Neuronal stem cell (in vitro differentiated cells): ENCODE measurements at regions not wholly inside any gene's neighbourhood (a gene's known extent, or its start where the extent isn't known, plus 50 kb on each side); places are given as distances from the start of the nearest gene placed in this dataset.

Experiments used
- DNase-seq: peaks from one replicate; pipeline ENCODE4 v3.0.0-alpha.2; 2013; ENCODE audit warnings: low spot score
- H2AFZ ChIP-seq: one replicate; pipeline ENCODE4 v1.6.1; 2013; ENCODE audit warnings: mild to moderate bottlenecking, low read length, inconsistent platforms
- H2AK5ac ChIP-seq: 2 replicates; pipeline ENCODE4 v1.6.1; 2013; ENCODE audit warnings: low read depth, mild to moderate bottlenecking, inconsistent platforms, low read length, moderate library complexity, mixed read lengths
- H2BK120ac ChIP-seq: 2 replicates; pipeline ENCODE4 v1.6.1; 2013; ENCODE audit warnings: low read depth, mild to moderate bottlenecking, inconsistent platforms, low read length, moderate library complexity, mixed read lengths
- H2BK12ac ChIP-seq: one replicate; pipeline ENCODE4 v1.6.1; 2013; ENCODE audit warnings: low read length, inconsistent platforms
- H2BK15ac ChIP-seq: 2 replicates; pipeline ENCODE4 v1.6.1; 2013; ENCODE audit warnings: mild to moderate bottlenecking, low read length, inconsistent platforms, mixed read lengths
- H2BK5ac ChIP-seq: one replicate; pipeline ENCODE4 v1.6.1; 2013; ENCODE audit warnings: inconsistent platforms, mild to moderate bottlenecking, low read length, moderate library complexity
- H3K14ac ChIP-seq: one replicate; pipeline ENCODE4 v1.6.1; 2013; ENCODE audit warnings: low read length, inconsistent platforms
- H3K18ac ChIP-seq: 2 replicates; pipeline ENCODE4 v1.6.1; 2013; ENCODE audit warnings: low read length, inconsistent platforms
- H3K23ac ChIP-seq: 2 replicates; pipeline ENCODE4 v1.6.1; 2013; ENCODE audit warnings: low read depth, mild to moderate bottlenecking, mixed read lengths, low read length, inconsistent platforms; ENCODE audit not compliant: poor library complexity
- H3K27ac ChIP-seq: replicated peaks from 3 replicates; pipeline ENCODE4 v1.5.1; 2013; ENCODE audit warnings: low read length, inconsistent platforms
- H3K27me3 ChIP-seq, 3 experiments: 2 replicates each; pipeline ENCODE4 v1.6.1; 2013; ENCODE audit warnings: low read length in 3 of 3, mild to moderate bottlenecking in 2 of 3, inconsistent platforms in 1 of 3, low read depth in 1 of 3, mixed read lengths in 1 of 3, moderate library complexity in 1 of 3; ENCODE audit not compliant: control insufficient read depth in 3 of 3, insufficient read depth in 3 of 3
- H3K36me3 ChIP-seq, 2 donors: replicated peaks in 1 of 2; 2 replicates each; pipeline ENCODE4 v1.6.1; 2013; ENCODE audit warnings: low read length in 2 of 2; ENCODE audit not compliant: control insufficient read depth in 2 of 2, insufficient read depth in 2 of 2
- H3K4ac ChIP-seq: 2 replicates; pipeline ENCODE4 v1.6.1; 2013; ENCODE audit warnings: inconsistent platforms, mild to moderate bottlenecking, low read length, moderate library complexity
- H3K4me1 ChIP-seq, 2 donors: 1 replicate in 1 of 2; 2 replicates in 1 of 2; pipeline ENCODE4 v1.6.1; 2013; ENCODE audit warnings: low read length in 2 of 2, low read depth in 1 of 2; ENCODE audit not compliant: control insufficient read depth in 2 of 2, insufficient read depth in 1 of 2
- H3K4me2 ChIP-seq: one replicate; pipeline ENCODE4 v1.6.1; 2013; ENCODE audit warnings: mild to moderate bottlenecking, low read length, inconsistent platforms; ENCODE audit not compliant: insufficient read depth, poor library complexity, severe bottlenecking
- H3K4me3 ChIP-seq, 2 donors: 2 replicates each; pipeline ENCODE4 v1.5.1; 2013; ENCODE audit warnings: low read length in 2 of 2, mild to moderate bottlenecking in 2 of 2, inconsistent platforms in 1 of 2, moderate library complexity in 1 of 2
- H3K79me1 ChIP-seq: one replicate; pipeline ENCODE4 v1.6.1; 2013; ENCODE audit warnings: low read depth, mild to moderate bottlenecking, inconsistent platforms, low read length, moderate library complexity
- H3K9ac ChIP-seq: one replicate; pipeline ENCODE4 v1.6.1; 2013; ENCODE audit warnings: mild to moderate bottlenecking, low read depth, low read length, inconsistent platforms; ENCODE audit not compliant: poor library complexity
- H3K9me3 ChIP-seq, 2 donors: replicated peaks in 1 of 2; 2 replicates each; pipeline versions ENCODE3 to v1.6.1; 2013; ENCODE audit warnings: low read length in 2 of 2, mild to moderate bottlenecking in 2 of 2, inconsistent platforms in 1 of 2, low read depth in 1 of 2, mixed read lengths in 1 of 2, moderate library complexity in 1 of 2; ENCODE audit not compliant: control insufficient read depth in 2 of 2, insufficient read depth in 1 of 2
- H4K8ac ChIP-seq: one replicate; pipeline ENCODE4 v1.6.1; 2013; ENCODE audit warnings: low read depth, mild to moderate bottlenecking, inconsistent platforms, low read length, moderate library complexity
- H4K91ac ChIP-seq: one replicate; pipeline ENCODE4 v1.6.1; 2013; ENCODE audit warnings: low read length, low read depth, mild to moderate bottlenecking, inconsistent platforms; ENCODE audit not compliant: poor library complexity
- WGBS, 2 donors: extraction: QIAGEN DNeasy Blood & Tissue Kit; methylation state at CpG; one replicate each; pipeline ENCODE4 v1.1.7; 2013; ENCODE audit warnings: missing lambda C conversion rate in 2 of 2, mixed read lengths in 1 of 2; ENCODE audit not compliant: insufficient read length in 2 of 2, insufficient replicate concordance in 1 of 2; ENCODE audit errors: extremely low coverage in 2 of 2; 5-methylcytosine and 5-hydroxymethylcytosine counted together

DNA sequence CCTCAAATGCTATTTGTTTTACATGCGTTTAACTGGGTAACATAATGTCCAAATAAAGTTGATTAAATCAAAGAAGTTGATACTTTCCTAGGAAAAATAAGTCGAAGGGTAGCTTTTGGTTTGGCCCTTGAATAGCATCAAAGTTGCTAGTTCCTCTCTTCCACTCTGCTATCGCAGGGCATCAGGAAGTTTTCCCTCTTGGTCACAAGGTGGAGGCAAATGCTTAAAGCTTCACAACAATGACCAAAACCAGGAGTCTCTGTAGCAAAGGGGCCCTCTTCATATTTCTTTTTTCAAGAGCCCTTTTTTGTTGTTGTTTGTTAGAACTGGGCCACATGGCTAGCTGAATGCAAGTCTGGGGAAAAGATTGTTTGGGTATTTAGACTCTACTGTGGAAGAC lies 668.4 kb downstream of the KCNT2 start:
- peak; percentile 14 for DNase-seq
- Histone ChIP-seq H4K91ac (no peak overlapping the region), H4K8ac (no peak overlapping the region), H3K4me3 (no peak overlapping the region), H3K4me2 (no peak overlapping the region), H3K36me3 (no peaks in the 10 kb centered on the region), H3K27me3 (no peaks in the 10 kb centered on the region), H3K4me1 (no peaks in the 10 kb centered on the region), H3K14ac (no peak overlapping the region), H3K27ac (no peak overlapping the region), H2AFZ (peak overlapping the region; percentile 71), H2BK5ac (no peak overlapping the region), H3K23ac (no peak overlapping the region), H2BK15ac (no peak overlapping the region), H3K4ac (no peak overlapping the region), H3K79me1 (no peaks in the 10 kb centered on the region), H3K9ac (no peak overlapping the region), H2AK5ac (no peak overlapping the region), H3K9me3 (no peaks in the 10 kb centered on the region), H3K18ac (no peak overlapping the region), H2BK12ac (no peak overlapping the region), H2BK120ac (no peak overlapping the region)
- WGBS, 2 donors: no CpG with 5 or more reads among the region's 3 CpGs

DNA sequence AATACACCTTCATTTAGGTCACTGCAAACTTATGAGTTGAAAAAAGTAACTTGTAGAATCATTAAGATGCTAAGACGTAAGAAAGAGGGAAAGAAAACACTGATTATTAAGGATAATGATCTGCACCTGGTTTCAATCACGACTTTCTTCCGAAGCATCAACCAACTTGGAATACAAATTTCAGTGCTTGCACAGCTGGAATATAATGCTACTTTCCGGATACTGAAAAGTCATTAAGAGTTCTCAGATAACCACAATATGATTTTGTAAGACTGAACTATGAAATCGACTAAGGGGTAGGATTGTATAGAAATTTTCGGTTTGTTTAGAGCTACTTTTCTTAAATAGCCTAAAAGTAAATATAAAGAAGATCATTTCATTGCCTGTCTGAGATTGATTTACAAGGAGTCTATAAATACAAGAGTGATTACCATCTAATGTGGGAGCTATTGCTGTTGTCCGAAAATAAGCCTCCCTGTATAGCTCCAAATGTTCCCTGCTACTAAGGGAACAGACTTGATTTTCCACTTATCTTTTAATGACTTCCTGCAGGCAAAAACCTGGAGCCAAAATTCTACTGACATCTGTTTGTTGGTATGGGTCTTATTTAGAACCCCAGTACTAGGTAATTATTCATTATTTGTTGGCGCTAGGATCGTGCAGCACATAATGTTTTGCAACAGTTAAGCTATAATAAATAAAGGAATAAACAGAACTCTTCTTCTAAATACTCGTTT lies 673.3 kb downstream of the KCNT2 start:
- no peaks in the 10 kb centered on the region for H3K4me1 ChIP-seq
- no peak overlapping the region for H2AK5ac ChIP-seq
- no peak overlapping the region for H3K18ac ChIP-seq
- DNase-seq: no peak
- WGBS, 2 donors: no CpG with 5 or more reads among the region's 10 CpGs
- no peaks in the 10 kb centered on the region for H3K36me3 ChIP-seq
- no peak overlapping the region for H2AFZ ChIP-seq
- no peaks in the 10 kb centered on the region for H3K79me1 ChIP-seq
- no peak overlapping the region for H2BK120ac ChIP-seq
- H3K23ac ChIP-seq: no peak overlapping the region
- H3K27me3 ChIP-seq: no peaks in the 10 kb centered on the region
- H4K91ac ChIP-seq: no peak overlapping the region
- H3K9ac ChIP-seq: no peak overlapping the region
- no peak overlapping the region for H3K14ac ChIP-seq
- no peak overlapping the region for H3K27ac ChIP-seq
- H3K4me2 ChIP-seq: no peak overlapping the region
- H2BK12ac ChIP-seq: no peak overlapping the region
- no peak overlapping the region for H4K8ac ChIP-seq
- no peak overlapping the region for H2BK15ac ChIP-seq
- H3K4ac ChIP-seq: no peak overlapping the region
- no peaks in the 10 kb centered on the region for H3K9me3 ChIP-seq
- no peak overlapping the region for H3K4me3 ChIP-seq
- no peak overlapping the region for H2BK5ac ChIP-seq

DNA sequence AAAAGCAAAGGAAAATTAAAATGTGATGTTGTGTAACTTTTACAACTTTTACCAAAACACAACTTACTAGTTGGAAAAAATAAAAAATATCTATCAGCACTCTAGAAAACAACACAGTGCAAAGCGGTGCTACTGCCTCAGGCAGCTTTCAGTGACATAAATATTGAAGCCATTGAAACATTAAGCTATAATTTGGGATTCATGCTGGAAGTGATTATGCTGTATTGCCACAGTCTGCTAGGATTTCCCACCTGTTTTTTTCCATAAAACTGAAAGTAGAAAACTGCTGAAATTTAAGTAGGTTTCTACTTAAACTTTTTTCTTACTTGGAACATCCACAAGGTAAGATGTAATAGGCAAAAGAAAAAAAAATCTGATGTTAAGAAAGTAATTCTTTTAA lies 674.4 kb downstream of the KCNT2 start:
- Histone ChIP-seq H2BK5ac (no peak overlapping the region), H2BK120ac (no peak overlapping the region)
- no CpG with 5 or more reads among the region's 1 CpG for WGBS, 2 donors

DNA sequence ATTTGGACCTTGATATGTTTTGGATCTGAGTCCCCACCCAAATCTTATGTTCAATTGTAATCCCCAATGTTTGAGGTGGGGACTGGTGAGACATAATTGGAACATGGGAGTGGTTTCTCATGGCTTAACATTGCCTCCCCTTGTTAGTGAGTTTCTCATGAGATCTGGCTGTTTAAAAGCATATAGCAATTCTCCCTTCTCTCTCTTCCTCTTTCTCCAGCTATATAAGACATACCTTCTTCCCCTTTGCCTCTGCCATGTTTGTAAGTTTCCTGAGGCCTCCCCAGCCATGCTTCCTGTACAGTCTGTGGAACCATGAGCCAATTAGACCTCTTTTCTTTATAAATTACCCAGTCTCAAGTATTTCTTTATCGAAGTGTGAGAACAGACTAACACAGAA lies 692.4 kb downstream of the KCNT2 start:
- H2BK15ac ChIP-seq: no peak overlapping the region
- H3K36me3 ChIP-seq: no peaks in the 10 kb centered on the region
- no peak overlapping the region for H3K4ac ChIP-seq
- H3K9me3 ChIP-seq: no peaks in the 10 kb centered on the region
- H2AFZ ChIP-seq: no peak overlapping the region
- H2BK5ac ChIP-seq: no peak overlapping the region
- no peaks in the 10 kb centered on the region for H3K4me1 ChIP-seq
- H4K8ac ChIP-seq: no peak overlapping the region
- H2BK120ac ChIP-seq: no peak overlapping the region
- H3K79me1 ChIP-seq: no peaks in the 10 kb centered on the region
- no peak overlapping the region for H3K23ac ChIP-seq
- no peak overlapping the region for H3K14ac ChIP-seq
- no peak overlapping the region for H2AK5ac ChIP-seq
- no peaks in the 10 kb centered on the region for H3K27me3 ChIP-seq
- WGBS, 2 donors: no CpG with 5 or more reads among the region's 1 CpG
- H3K27ac ChIP-seq: no peak overlapping the region
- no peak overlapping the region for H3K18ac ChIP-seq
- H3K9ac ChIP-seq: no peak overlapping the region
- H2BK12ac ChIP-seq: no peak overlapping the region
- no peak overlapping the region for H3K4me2 ChIP-seq
- no peak overlapping the region for H3K4me3 ChIP-seq
- DNase-seq: no peak
- H4K91ac ChIP-seq: no peak overlapping the region

More for the DNA sequence above, 674.4 kb downstream of the KCNT2 start:
- Histone ChIP-seq H2BK15ac (no peak overlapping the region), H3K36me3 (no peaks in the 10 kb centered on the region), H3K4me3 (no peak overlapping the region), H3K9me3 (no peaks in the 10 kb centered on the region), H3K9ac (no peak overlapping the region), H3K4me1 (no peaks in the 10 kb centered on the region), H2AK5ac (no peak overlapping the region), H2BK12ac (no peak overlapping the region), H3K4ac (no peak overlapping the region), H3K18ac (no peak overlapping the region), H3K14ac (no peak overlapping the region), H3K4me2 (no peak overlapping the region), H3K27me3 (no peaks in the 10 kb centered on the region), H3K23ac (no peak overlapping the region), H3K79me1 (no peaks in the 10 kb centered on the region), H4K91ac (no peak overlapping the region), H4K8ac (no peak overlapping the region), H3K27ac (no peak overlapping the region), H2AFZ (no peak overlapping the region)
- DNase-seq: no peak
